Stimulated activated effector memory CD8-positive, alpha-beta T cell treated with anti-CD3 and anti-CD28 coated beads, Interleukin-12 subunit alpha, Interleukin-12 subunit beta, amount 100 ng/mL, for 72 hours (primary cell): ENCODE measurements at regions not wholly inside any gene's neighbourhood (a gene's known extent, or its start where the extent isn't known, plus 50 kb on each side); places are given as distances from the start of the nearest gene placed in this dataset.

ENCODE experiments used
- ATAC-seq: fragments of 150-1000 bp; cut with Tn5 transposase; 2 replicates; pipeline ENCODE4 v1.10.0; 2021
- DNase-seq, 2 donors: peaks; one replicate each; pipeline ENCODE4 v3.0.0; 2021 to 2022; ENCODE audit warnings: low spot score in 2 of 2
- H3K27ac Mint-ChIP-seq: one replicate; pipeline ENCODE4 v1.8.0; 2022; ENCODE audit warnings: mild to moderate bottlenecking, mixed read lengths
- H3K36me3 Mint-ChIP-seq: one replicate; pipeline ENCODE4 v1.8.0; 2022; ENCODE audit warnings: mild to moderate bottlenecking, mixed read lengths
- H3K4me1 Mint-ChIP-seq: one replicate; pipeline ENCODE4 v1.8.0; 2022; ENCODE audit warnings: mixed read lengths
- H3K4me3 Mint-ChIP-seq: one replicate; pipeline ENCODE4 v1.8.0; 2022; ENCODE audit warnings: mild to moderate bottlenecking, mixed read lengths
- H3K9me3 Mint-ChIP-seq: one replicate; pipeline ENCODE4 v1.8.0; 2022; ENCODE audit warnings: mixed read lengths

DNA sequence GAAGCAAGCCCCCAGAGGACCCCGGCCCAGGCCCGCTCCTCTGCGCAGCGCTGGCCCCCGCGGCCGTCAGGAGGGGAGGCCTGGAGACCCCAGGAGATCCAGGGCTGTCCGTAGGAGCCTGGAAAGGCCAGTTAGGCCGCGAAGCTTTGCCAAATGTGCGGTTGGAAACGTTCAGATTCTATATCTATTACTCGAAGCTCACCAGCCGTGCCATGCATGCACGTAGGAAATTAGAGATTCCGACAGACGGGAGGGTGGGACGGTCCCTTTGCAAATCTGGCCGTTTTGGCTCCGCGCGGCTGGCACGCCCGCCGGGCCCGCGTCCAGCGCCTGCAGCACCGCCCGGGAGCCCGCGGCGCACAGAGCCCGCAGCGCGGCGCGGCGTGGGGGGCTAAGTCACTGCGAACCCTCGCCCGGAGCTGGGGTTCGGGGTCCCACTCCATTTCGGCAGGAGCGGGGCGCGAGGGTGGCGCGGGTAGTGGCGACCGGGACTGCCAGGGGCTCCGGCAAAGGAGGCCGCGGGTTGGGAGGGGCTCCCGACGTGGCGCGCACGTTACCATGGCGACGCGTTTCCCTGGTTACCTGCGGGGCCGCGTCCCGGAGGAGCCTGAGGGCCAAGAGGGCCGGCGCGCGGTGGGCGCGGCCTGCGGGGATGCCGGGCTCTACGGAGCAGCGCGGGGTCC is 488.6 kb upstream of the SMIM21 start:
- no peak overlapping the region for H3K4me3 Mint-ChIP-seq
- H3K9me3 Mint-ChIP-seq = no peaks in the 10 kb centered on the region
- no peak for DNase-seq
- no peaks in the 10 kb centered on the region for H3K36me3 Mint-ChIP-seq
- H3K4me1 Mint-ChIP-seq = no peaks in the 10 kb centered on the region
- no peak overlapping the region for H3K27ac Mint-ChIP-seq
- no peak for ATAC-seq

DNA sequence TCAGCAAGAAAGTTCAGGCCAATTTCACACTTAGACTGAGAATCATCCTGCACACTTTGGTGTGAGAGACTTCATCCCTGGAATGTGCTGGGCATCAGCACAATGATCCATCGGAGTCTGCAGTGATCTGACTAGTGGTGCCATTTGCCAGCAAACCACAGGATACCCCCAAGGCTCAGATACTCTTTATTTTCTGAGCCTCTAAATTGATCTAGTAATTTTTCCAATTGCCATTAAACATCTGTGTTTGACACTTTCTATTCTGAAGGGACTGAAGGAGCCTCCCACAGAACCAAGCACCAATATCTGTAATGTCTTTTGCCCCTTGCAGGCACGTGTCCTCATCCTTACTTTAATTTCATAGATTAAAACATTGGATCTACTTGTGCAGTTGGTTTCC is 485.3 kb upstream of the SMIM21 start:
- Mint-ChIP-seq H3K36me3 (no peaks in the 10 kb centered on the region), H3K27ac (no peak overlapping the region)

DNA sequence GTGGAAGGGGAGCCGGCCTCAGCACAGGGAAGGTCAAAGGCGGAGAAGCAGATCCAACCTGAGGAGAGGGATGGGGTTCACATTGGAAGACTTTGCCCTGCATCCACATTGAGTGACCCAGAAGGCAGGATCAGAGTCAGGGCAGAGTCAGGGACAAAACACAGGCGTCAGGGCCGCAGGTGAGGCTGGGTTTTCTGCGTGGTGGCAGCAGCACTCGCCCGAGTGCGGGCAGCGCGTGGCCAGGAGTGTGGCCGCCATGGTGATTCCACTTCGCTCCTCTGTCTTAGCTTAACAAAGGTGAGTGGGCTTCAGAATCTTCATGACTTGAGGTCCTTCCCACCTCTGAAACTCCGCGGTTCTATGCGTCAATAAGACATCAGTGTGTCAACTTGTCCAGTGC is 476.9 kb upstream of the SMIM21 start:
- H3K36me3 Mint-ChIP-seq = no peaks in the 10 kb centered on the region
- no peak for DNase-seq
- no peaks in the 10 kb centered on the region for H3K4me1 Mint-ChIP-seq
- no peak for ATAC-seq
- no peak overlapping the region for H3K4me3 Mint-ChIP-seq
- H3K9me3 Mint-ChIP-seq = no peaks in the 10 kb centered on the region
- no peak overlapping the region for H3K27ac Mint-ChIP-seq

More for the DNA sequence above, 485.3 kb upstream of the SMIM21 start:
- Mint-ChIP-seq H3K4me1 (no peaks in the 10 kb centered on the region), H3K9me3 (no peaks in the 10 kb centered on the region), H3K4me3 (no peak overlapping the region)
- DNase-seq (no peak), ATAC-seq (no peak)

DNA sequence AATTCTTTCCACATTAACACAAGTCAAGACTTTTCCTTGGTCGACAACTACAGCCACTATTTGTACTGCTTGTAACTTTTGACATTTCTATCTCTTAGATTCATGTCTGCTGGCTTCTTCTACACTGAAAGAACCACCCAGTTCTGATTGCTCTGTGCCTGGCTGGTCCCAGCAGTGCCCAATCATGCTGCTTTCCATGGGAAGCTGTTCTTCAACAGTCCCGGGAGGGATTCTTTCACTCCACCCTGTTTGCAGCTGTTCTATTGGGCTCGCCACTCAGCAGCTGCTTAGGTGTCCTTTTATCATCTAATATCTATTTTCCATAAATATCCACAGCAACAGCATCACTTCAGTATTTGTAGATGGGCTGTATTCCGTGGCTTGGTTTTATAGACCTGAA is 471.1 kb upstream of the SMIM21 start:
- H3K4me3 Mint-ChIP-seq = no peak overlapping the region
- no peak for DNase-seq
- H3K36me3 Mint-ChIP-seq = no peaks in the 10 kb centered on the region
- H3K27ac Mint-ChIP-seq = no peak overlapping the region
- no peaks in the 10 kb centered on the region for H3K9me3 Mint-ChIP-seq
- ATAC-seq = no peak
- no peaks in the 10 kb centered on the region for H3K4me1 Mint-ChIP-seq

DNA sequence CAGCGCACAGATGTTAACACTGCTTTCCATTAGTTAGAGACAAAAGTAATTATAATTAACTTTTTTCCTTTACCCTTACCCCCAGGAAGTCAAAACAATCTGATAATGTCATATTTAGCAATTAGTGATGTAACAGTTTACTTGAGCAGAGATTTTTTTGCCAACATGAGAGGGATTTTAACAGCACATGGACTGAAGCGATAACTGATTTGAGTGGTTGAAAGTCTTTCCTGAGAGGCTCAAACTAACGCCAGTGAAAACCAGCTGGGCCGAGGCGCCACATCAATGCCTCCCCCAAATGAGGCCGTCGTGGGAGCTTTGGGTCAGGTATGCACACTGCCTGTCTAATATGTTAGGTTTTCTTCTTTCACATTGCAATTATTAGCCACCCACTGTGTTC is 469.9 kb upstream of the SMIM21 start:
- Mint-ChIP-seq H3K4me1 (no peaks in the 10 kb centered on the region), H3K4me3 (no peak overlapping the region), H3K27ac (no peak overlapping the region), H3K36me3 (no peaks in the 10 kb centered on the region), H3K9me3 (no peaks in the 10 kb centered on the region)
- ATAC-seq (no peak), DNase-seq (no peak)

DNA sequence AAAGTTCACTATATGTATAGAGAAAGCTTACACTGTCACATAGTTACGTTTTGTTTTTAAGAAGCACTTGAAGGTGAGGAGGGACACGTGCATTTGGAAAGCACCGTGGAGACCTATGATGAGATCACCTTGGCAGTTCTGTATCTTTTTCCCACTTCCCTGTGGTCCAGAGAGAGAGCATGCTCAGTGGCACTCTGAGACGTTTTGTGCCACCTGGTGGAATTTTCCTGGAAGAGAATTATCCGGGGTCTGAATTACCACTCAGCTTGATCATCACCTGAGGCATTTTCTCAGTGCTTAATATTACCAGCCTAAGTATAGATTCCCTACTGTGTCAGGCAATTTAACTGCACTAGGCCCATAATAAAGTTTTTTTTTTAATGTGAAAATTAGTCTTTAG is 469.4 kb upstream of the SMIM21 start:
- DNase-seq = no peak
- ATAC-seq = no peak
- no peak overlapping the region for H3K27ac Mint-ChIP-seq
- no peaks in the 10 kb centered on the region for H3K36me3 Mint-ChIP-seq
- no peaks in the 10 kb centered on the region for H3K9me3 Mint-ChIP-seq
- H3K4me3 Mint-ChIP-seq = no peak overlapping the region
- H3K4me1 Mint-ChIP-seq = no peaks in the 10 kb centered on the region

DNA sequence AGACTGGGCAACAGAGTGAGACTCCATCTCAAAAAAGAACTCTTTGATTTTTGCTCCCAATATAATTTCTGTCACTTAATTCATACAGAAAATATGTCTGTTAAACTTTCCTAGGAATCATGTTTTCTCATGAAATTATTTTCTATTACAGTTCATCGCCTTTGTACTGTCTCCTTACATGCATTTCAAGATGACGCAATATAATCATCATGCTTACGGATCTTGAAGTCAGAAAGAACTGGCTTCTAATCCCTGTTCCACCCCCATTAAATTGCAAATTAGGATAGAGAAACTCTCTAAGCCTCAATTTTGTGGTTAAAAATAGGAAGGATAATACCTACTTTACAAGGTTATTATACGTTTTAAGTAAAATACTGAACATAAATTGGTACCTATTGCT is 467.6 kb upstream of the SMIM21 start:
- H3K9me3 Mint-ChIP-seq = no peaks in the 10 kb centered on the region
- H3K4me1 Mint-ChIP-seq = no peaks in the 10 kb centered on the region
- no peak overlapping the region for H3K4me3 Mint-ChIP-seq
- no peak overlapping the region for H3K27ac Mint-ChIP-seq
- ATAC-seq = no peak
- no peaks in the 10 kb centered on the region for H3K36me3 Mint-ChIP-seq
- no peak for DNase-seq

DNA sequence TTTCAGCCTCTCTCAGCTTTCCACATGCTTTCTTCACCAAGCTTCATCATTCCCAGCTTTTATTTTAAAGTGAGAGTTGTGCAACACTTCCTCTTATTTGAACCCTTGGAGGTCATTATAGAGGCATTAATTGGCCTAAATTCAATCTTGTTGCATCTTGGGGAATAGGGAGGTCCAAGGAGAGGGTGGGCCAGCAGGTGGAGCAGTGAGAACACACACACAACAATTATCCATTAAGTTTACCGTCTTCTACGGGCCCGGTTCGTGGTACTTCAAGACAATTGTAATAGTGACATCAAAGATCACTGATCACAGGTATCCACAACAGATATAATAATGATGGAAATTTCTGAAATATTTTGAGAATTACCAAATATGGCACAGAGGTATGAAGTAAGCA is 457.2 kb upstream of the SMIM21 start:
- no peak overlapping the region for H3K4me3 Mint-ChIP-seq
- no peak for ATAC-seq

DNA sequence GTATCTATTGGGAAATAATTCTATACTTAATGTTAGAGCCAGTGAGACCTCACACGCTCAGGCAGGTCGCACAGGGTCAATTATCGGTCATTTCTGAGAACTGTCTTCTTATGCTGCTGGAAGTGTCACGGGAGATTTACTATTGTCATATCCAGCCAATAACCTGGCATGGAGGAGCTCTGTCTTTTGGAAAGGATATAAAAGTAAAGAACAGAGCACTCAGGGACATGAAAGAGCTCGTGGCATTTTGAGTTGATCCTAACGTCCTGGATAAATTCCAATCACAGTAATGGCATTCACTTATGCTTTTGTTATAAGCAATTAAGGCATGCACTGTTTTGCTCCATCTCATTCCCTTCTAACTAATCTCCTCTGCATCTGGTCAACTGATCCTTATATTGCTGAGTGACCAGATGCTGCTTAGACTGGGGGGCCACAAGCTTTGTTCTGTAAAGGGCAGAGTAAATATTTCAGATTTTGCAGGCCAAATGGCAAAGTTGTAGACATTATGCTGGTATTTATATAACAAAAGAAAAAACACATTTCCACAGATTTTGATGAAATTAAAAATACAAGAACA is 453.5 kb upstream of the SMIM21 start:
- H3K36me3 Mint-ChIP-seq = no peaks in the 10 kb centered on the region
- peaks cover 9% of the 10 kb centered on the region for H3K9me3 Mint-ChIP-seq
- H3K4me1 Mint-ChIP-seq = no peaks in the 10 kb centered on the region
- no peak overlapping the region for H3K27ac Mint-ChIP-seq
- no peak for ATAC-seq
- no peak for DNase-seq
- H3K4me3 Mint-ChIP-seq = no peak overlapping the region

More for the DNA sequence above, 457.2 kb upstream of the SMIM21 start:
- Mint-ChIP-seq H3K36me3 (no peaks in the 10 kb centered on the region), H3K4me1 (no peaks in the 10 kb centered on the region), H3K27ac (no peak overlapping the region), H3K9me3 (no peaks in the 10 kb centered on the region)
- no peak for DNase-seq

DNA sequence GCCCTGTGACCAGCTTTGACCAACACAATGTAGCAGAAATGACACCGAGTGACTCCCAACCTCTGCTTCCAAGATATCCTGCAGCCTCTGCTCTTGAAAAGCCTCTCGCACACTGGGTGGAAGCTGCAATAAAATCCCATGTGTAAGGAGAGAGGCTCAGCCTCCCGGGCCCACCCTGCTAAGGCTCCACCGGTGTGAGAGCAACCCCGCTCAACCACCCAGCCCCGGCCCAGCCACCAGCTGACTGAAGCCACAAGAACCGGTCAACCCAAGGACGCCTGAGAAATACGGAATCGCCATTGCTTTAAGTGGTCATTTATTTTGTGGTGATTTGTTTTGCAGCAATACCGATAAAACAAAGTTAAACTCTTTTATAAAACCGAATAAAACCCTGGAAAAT is 452.8 kb upstream of the SMIM21 start:
- Mint-ChIP-seq H3K4me3 (no peak overlapping the region), H3K36me3 (no peaks in the 10 kb centered on the region), H3K9me3 (peaks cover 9% of the 10 kb centered on the region), H3K27ac (no peak overlapping the region), H3K4me1 (no peaks in the 10 kb centered on the region)
- DNase-seq (no peak), ATAC-seq (no peak)

DNA sequence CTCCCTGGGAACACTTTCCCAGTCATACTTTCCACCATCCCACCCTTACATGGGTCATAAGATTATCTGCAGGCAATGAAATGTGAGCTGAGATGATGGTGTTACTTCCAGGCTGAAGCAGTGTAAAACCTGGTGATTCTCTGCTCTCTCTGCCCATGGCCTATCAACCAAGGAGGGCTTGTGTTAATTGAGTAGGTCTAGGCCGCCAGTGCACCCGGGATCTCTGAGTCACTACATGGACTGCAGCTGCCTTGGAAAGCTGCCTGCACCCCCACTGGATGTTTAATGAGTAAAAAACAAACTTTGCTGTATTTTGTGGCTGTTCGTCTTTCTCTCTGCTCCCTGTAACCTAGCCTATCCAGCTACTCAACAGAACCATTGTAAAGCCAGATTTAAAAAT is 451.7 kb upstream of the SMIM21 start:
- no peaks in the 10 kb centered on the region for H3K4me1 Mint-ChIP-seq
- H3K36me3 Mint-ChIP-seq = no peaks in the 10 kb centered on the region
- H3K27ac Mint-ChIP-seq = no peak overlapping the region
- peaks cover 9% of the 10 kb centered on the region for H3K9me3 Mint-ChIP-seq
- H3K4me3 Mint-ChIP-seq = no peak overlapping the region
- DNase-seq = no peak
- ATAC-seq = no peak

DNA sequence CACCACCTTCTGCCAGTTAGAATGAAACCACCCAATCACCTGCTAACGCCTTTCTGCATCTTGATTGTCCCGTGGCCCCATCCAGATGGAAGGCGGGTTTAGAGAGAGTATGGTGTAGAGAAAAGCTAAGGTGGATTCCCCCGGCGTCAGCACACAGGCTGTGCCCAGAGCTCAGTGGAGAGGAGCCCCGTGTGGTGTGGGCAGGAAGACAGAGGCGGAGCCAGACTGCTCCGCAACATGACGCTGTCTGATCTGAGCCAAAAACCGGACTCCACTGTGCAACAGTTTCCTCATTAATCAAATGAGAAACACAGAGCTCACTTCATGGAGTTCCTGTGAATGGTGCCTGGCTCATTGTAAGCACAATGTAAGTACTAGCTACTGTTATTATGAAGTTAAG is 448.1 kb upstream of the SMIM21 start:
- H3K4me1 Mint-ChIP-seq = no peaks in the 10 kb centered on the region

DNA sequence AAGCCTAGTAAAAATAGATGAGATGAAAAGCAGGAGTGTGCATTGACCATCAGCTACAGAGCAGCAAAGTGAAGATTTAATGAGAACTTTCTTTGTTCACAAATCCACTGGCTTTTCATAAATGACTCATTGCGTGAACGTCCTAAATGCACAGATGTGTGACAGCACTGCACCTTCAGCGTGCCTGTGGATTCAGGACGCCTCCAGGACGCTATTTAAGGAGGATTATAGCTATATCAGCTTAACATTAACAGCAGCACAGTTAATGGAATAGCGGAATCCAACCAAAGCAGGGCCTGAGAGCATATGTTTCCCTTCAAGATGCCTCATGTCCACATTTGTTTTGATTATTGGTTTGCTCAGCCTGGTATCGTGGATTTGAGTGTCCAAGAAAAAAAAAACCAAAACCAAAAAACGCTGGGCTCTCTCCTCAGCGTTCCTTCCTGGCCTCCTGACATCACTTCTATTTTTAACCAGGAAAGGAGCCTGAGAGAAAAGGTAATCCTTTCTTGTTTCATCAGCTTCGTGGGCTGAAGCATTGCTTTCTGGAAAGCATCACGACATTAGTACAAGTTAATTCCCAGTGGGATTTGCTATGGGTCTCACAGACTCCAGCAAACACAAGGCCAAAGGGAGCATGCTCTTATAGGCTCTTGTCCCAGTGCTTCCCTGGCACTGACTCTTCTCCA is 447.0 kb upstream of the SMIM21 start:
- no peak overlapping the region for H3K4me3 Mint-ChIP-seq
- DNase-seq (no peak), ATAC-seq (no peak)
- H3K9me3 Mint-ChIP-seq = peaks cover 14% of the 10 kb centered on the region
- H3K27ac Mint-ChIP-seq = no peak overlapping the region
- no peaks in the 10 kb centered on the region for H3K4me1 Mint-ChIP-seq
- no peaks in the 10 kb centered on the region for H3K36me3 Mint-ChIP-seq

More for the DNA sequence above, 448.1 kb upstream of the SMIM21 start:
- ATAC-seq = no peak
- DNase-seq = no peak
- Mint-ChIP-seq H3K4me3 (no peak overlapping the region), H3K27ac (no peak overlapping the region), H3K9me3 (peaks cover 14% of the 10 kb centered on the region), H3K36me3 (no peaks in the 10 kb centered on the region)

DNA sequence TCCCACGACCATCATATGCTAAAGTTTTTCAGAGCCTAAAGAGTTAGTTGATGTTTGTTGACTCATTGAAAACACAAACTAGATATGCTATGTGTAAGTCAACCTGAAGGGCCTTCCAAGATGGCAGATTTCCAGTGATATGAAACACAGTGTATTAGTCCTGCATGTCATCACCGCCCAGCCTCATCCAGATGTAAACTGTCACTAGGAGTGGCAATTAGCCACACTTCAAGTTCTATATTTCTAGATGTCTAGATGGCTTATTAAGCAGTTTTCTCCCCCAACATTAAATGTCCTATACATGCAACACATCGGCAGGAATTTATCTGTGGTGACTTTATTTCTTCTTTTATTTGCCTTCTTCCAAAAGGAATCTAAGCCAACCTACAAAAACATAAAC is 444.1 kb upstream of the SMIM21 start:
- no peaks in the 10 kb centered on the region for H3K4me1 Mint-ChIP-seq
- no peak overlapping the region for H3K4me3 Mint-ChIP-seq
- no peak overlapping the region for H3K27ac Mint-ChIP-seq
- peaks cover 8% of the 10 kb centered on the region for H3K9me3 Mint-ChIP-seq
- H3K36me3 Mint-ChIP-seq = no peaks in the 10 kb centered on the region
- ATAC-seq = no peak
- DNase-seq = no peak

DNA sequence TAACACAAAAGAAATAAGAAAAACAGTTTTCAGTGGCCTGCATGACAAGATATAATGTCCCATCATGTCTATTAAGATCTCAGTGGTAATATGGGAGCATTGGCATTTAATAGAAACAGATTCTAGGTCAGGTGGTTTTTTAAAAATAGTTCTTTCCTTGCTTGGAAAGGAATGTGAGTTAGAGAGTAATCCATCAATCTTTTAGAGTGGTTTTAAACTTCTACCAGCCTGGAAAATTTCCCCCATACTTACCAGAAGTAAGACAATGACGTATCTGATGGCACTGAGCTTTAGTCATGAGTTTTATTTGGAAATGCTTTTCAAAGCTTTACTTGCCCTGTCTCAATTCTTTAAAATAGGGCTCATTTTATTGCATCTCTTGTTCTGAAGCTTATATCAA is 441.7 kb upstream of the SMIM21 start:
- H3K27ac Mint-ChIP-seq = no peak overlapping the region
- no peak for ATAC-seq
- no peak for DNase-seq
- H3K4me1 Mint-ChIP-seq = no peaks in the 10 kb centered on the region
- H3K9me3 Mint-ChIP-seq = peaks cover 4% of the 10 kb centered on the region
- H3K4me3 Mint-ChIP-seq = no peak overlapping the region
- H3K36me3 Mint-ChIP-seq = no peaks in the 10 kb centered on the region

DNA sequence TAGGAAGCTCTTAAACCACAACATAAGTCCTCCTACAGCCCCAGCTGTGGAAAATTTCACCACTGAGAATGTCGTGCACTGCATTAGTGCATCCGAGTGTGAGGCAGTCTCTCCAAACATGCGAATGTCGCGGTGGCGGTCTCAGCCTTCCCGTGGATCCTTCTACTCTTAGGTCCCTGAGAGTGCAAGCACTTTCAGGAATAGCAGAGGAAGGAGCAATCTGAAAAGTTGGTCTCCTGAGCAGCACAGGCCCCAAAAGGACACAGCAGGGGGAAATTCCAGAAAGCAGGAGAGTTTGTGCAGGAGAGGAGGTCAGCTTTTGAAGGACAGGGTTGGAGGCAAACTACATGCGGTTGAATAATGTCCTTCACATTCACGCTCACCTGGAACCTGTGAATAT is 440.5 kb upstream of the SMIM21 start:
- Mint-ChIP-seq H3K9me3 (peaks cover 4% of the 10 kb centered on the region), H3K4me3 (no peak overlapping the region), H3K4me1 (no peaks in the 10 kb centered on the region), H3K27ac (no peak overlapping the region), H3K36me3 (no peaks in the 10 kb centered on the region)
- DNase-seq = no peak
- ATAC-seq = no peak
